Hepatocyte (in vitro differentiated cells): ENCODE measurements at regions not wholly inside any gene's neighbourhood (a gene's known extent, or its start where the extent isn't known, plus 50 kb on each side); places are given as distances from the start of the nearest gene placed in this dataset.
"Not testable (repeated sequence)": the region's sequence is repeated elsewhere in the genome, so short reads cannot be mapped to it uniquely, and the experiment has no call there.

ENCODE experiments used
- DNase-seq: peaks from one replicate; pipeline ENCODE4 v3.0.0-alpha.2; 2016; ENCODE audit warnings: low spot score
- H2AFZ ChIP-seq: fragments of 200-600 bp; sonication (generic); 2 replicates; pipeline ENCODE4 v1.6.0; 2016; ENCODE audit warnings: antibody characterized with exemption, mild to moderate bottlenecking
- H3K27ac ChIP-seq: fragments of 200-600 bp; sonication (generic); 2 replicates; pipeline ENCODE4 v1.5.1; 2016; ENCODE audit warnings: mild to moderate bottlenecking
- H3K27me3 ChIP-seq: fragments of 200-600 bp; sonication (generic); 2 replicates; pipeline ENCODE4 v1.6.1; 2016
- H3K36me3 ChIP-seq: fragments of 200-600 bp; sonication (generic); replicated peaks from 2 replicates; pipeline ENCODE4 v1.5.1; 2016; ENCODE audit warnings: low read depth; ENCODE audit not compliant: insufficient read depth
- H3K4me1 ChIP-seq: fragments of 200-600 bp; sonication (generic); 2 replicates; pipeline ENCODE4 v1.5.1; 2016; ENCODE audit warnings: mild to moderate bottlenecking, moderate library complexity; ENCODE audit not compliant: insufficient read depth
- H3K4me2 ChIP-seq: fragments of 200-600 bp; sonication (generic); 2 replicates; pipeline ENCODE4 v1.6.0; 2016
- H3K4me3 ChIP-seq: fragments of 200-600 bp; sonication (generic); 2 replicates; pipeline ENCODE4 v1.5.1; 2016; ENCODE audit warnings: mild to moderate bottlenecking
- H3K79me2 ChIP-seq: fragments of 200-600 bp; sonication (generic); 2 replicates; pipeline ENCODE4 v1.6.0; 2017; ENCODE audit warnings: mild to moderate bottlenecking
- H3K9me2 ChIP-seq: fragments of 200-600 bp; sonication (generic); replicated peaks from 2 replicates; pipeline ENCODE4 v1.6.0; 2017; ENCODE audit warnings: mild to moderate bottlenecking; ENCODE audit not compliant: insufficient read depth
- H3K9me3 ChIP-seq: fragments of 200-600 bp; sonication (generic); 2 replicates; pipeline ENCODE4 v1.5.1; 2016; ENCODE audit warnings: low read depth, mild to moderate bottlenecking
- H4K20me1 ChIP-seq: fragments of 200-600 bp; sonication (generic); 2 replicates; pipeline ENCODE4 v1.6.0; 2016; ENCODE audit warnings: mild to moderate bottlenecking; ENCODE audit not compliant: insufficient read depth, poor library complexity, severe bottlenecking
- EZH2 ChIP-seq: fragments of 200-600 bp; sonication (generic); IDR thresholded peaks from 2 replicates; pipeline ENCODE4 v1.6.1; 2016; ENCODE audit warnings: antibody characterized with exemption, mild to moderate bottlenecking, borderline replicate concordance
- EZH2phosphoT487 ChIP-seq: fragments of 200-600 bp; sonication (generic); IDR thresholded peaks from one replicate; pipeline ENCODE4 v1.6.1; 2018; ENCODE audit warnings: antibody characterized with exemption, mild to moderate bottlenecking, low read depth, moderate library complexity; ENCODE audit not compliant: unreplicated experiment, severe bottlenecking
- WGBS: methylation state at CpG from one replicate; pipeline ENCODE4 v1.1.6; 2016; ENCODE audit warnings: low lambda C conversion rate; ENCODE audit errors: missing lambda C conversion rate; 5-methylcytosine and 5-hydroxymethylcytosine counted together
- TF ChIP-seq, protein P1 (sequence below): fragments of 200-600 bp; sonication (generic); IDR thresholded peaks from 2 replicates; pipeline ENCODE4 v1.5.1; 2016; ENCODE audit warnings: antibody characterized with exemption, mild to moderate bottlenecking; ENCODE audit not compliant: poor library complexity

DNA sequence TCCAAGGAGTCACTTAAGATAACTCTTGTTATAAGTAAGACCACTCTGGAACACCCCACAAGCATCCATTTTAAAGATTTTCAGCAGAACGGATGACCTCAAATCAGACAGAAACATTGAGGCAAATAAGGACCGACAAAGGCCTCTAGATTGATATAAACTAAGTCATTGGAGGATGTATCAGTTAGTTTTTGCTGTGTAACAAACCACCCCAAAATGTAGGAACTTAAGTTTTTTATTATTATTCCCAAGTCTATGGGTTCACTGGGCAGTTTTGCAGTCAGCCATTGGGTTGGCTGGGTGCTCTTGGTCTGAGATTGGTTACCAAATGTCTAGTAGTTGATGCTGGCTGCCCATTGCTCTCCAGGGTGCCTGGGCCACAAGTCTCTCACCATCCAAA, 311.8 kb downstream of the SIPA1L2 start:
- no peaks in the 10 kb centered on the region for H3K36me3 ChIP-seq
- WGBS, result 97% methylated on average over 2 of the region's 2 CpGs
- H3K9me2 ChIP-seq, result no peaks in the 10 kb centered on the region
- H3K27ac ChIP-seq, result no peak overlapping the region
- H3K4me1 ChIP-seq, result peaks cover 33% of the 10 kb centered on the region
- H3K27me3 ChIP-seq, result no peaks in the 10 kb centered on the region
- H3K9me3 ChIP-seq, result no peaks in the 10 kb centered on the region
- TF ChIP-seq, protein P1, sequence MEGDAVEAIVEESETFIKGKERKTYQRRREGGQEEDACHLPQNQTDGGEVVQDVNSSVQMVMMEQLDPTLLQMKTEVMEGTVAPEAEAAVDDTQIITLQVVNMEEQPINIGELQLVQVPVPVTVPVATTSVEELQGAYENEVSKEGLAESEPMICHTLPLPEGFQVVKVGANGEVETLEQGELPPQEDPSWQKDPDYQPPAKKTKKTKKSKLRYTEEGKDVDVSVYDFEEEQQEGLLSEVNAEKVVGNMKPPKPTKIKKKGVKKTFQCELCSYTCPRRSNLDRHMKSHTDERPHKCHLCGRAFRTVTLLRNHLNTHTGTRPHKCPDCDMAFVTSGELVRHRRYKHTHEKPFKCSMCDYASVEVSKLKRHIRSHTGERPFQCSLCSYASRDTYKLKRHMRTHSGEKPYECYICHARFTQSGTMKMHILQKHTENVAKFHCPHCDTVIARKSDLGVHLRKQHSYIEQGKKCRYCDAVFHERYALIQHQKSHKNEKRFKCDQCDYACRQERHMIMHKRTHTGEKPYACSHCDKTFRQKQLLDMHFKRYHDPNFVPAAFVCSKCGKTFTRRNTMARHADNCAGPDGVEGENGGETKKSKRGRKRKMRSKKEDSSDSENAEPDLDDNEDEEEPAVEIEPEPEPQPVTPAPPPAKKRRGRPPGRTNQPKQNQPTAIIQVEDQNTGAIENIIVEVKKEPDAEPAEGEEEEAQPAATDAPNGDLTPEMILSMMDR, result no peak
- no peak for TF ChIP-seq EZH2
- no peak for TF ChIP-seq EZH2phosphoT487
- no peak overlapping the region for H3K4me2 ChIP-seq
- no peaks in the 10 kb centered on the region for H4K20me1 ChIP-seq
- no peaks in the 10 kb centered on the region for H3K79me2 ChIP-seq
- no peak for DNase-seq
- no peak overlapping the region for H2AFZ ChIP-seq
- H3K4me3 ChIP-seq, result no peak overlapping the region

DNA sequence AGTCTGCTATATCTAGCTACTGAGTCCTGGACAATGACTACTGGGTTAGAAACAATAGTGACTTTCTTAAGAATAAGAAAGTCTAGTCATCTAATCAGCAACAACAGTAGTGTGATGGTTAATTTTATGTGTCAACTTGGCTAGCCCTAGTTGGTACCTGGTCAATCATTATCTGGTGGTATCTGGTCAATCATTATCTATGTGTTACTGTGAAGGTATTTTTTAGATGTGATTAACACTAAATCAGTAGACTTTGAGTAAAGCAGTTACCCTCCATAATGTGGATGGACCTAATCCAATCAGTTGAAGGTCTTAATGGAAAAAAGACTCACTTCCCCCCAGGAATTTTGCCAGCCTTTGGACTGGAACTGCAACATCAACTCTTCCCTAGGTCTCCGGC, 312.6 kb downstream of the SIPA1L2 start:
- H3K9me3 ChIP-seq, result no peaks in the 10 kb centered on the region
- H3K36me3 ChIP-seq, result no peaks in the 10 kb centered on the region
- no peak for DNase-seq
- H4K20me1 ChIP-seq, result no peaks in the 10 kb centered on the region
- H3K27ac ChIP-seq, result no peak overlapping the region
- H3K27me3 ChIP-seq, result no peaks in the 10 kb centered on the region
- no peaks in the 10 kb centered on the region for H3K79me2 ChIP-seq
- TF ChIP-seq EZH2, result no peak
- H2AFZ ChIP-seq, result no peak overlapping the region
- H3K9me2 ChIP-seq, result no peaks in the 10 kb centered on the region
- 81% methylated on average over 1 of the region's 1 CpG for WGBS
- no peak overlapping the region for H3K4me2 ChIP-seq
- H3K4me1 ChIP-seq, result peaks cover 33% of the 10 kb centered on the region
- no peak overlapping the region for H3K4me3 ChIP-seq

DNA sequence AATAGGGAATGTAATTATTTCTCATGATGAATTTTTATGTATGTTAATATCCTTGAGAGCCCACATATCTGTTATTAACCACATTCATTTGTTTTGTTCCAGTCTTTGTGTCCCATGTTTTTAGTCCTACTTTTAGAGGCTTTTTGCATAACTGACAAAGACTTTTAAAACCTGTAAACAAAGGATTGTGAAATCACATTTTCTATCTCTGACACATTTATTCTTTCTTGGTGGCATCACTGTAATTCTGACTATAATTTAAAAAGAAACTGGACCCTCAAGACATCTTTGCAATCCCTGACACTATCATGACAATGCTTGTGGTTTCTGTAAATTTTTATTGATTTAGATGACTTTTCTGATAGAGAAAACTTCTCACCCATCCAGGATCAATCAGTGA, 313.1 kb downstream of the SIPA1L2 start:
- no peak for DNase-seq
- H3K27me3 ChIP-seq, result no peaks in the 10 kb centered on the region
- H3K4me2 ChIP-seq, result no peak overlapping the region
- no peaks in the 10 kb centered on the region for H4K20me1 ChIP-seq
- TF ChIP-seq EZH2 (no peak), EZH2phosphoT487 (no peak)
- TF ChIP-seq, protein P1, result no peak
- H3K79me2 ChIP-seq, result no peaks in the 10 kb centered on the region
- peaks cover 30% of the 10 kb centered on the region for H3K4me1 ChIP-seq
- H3K9me2 ChIP-seq, result no peaks in the 10 kb centered on the region
- no peaks in the 10 kb centered on the region for H3K36me3 ChIP-seq
- no peak overlapping the region for H2AFZ ChIP-seq
- H3K9me3 ChIP-seq, result no peaks in the 10 kb centered on the region
- no peak overlapping the region for H3K4me3 ChIP-seq
- no peak overlapping the region for H3K27ac ChIP-seq

DNA sequence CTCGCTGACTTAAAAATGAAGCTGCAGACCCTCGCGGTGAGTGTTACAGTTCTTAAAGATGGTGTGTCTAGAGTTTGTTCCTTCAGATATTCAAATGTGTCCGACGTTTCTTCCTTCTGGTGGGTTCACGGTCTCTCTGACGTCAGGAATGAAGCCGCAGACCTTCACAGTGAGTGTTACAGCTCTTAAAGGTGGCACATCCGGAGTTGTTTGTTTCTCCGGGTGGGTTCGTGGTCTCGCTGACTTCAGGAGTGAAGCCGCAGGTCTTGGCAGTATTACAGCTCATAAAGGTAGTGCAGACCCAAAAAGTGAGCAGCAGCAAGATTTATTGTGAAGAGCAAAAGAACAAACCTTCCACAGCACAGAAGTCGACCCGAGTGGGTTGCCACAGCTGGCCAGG, 316.1 kb downstream of the SIPA1L2 start:
- H4K20me1 ChIP-seq, H3K27me3 ChIP-seq, H3K9me2 ChIP-seq, H3K27ac ChIP-seq, H3K4me3 ChIP-seq, H3K9me3 ChIP-seq, H3K79me2 ChIP-seq, H3K4me2 ChIP-seq, H3K4me1 ChIP-seq, H3K36me3 ChIP-seq, DNase-seq, H2AFZ ChIP-seq: not testable (repeated sequence)
- 98% methylated on average over 15 of the region's 15 CpGs for WGBS

DNA sequence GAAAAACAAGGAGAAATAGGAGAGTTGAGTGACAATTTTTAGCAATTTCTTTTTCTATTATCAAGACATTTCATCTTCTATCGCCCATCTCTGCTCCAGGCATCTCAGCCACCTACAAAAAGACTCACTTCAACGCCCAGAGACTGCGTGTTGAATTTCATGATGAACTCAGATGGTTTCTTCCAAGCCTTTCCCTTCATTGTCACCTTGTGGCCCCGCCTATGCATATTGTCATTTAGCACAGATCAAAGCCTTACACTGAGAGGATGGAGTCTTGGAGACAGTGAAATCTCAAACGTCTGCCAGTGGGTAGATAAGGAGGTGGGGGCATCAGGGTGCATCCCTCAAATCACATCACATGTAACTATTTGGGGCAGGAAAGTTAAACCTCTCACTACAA, 319.4 kb downstream of the SIPA1L2 start:
- no peak overlapping the region for H3K4me3 ChIP-seq

More for the DNA sequence above, 319.4 kb downstream of the SIPA1L2 start:
- no peaks in the 10 kb centered on the region for H4K20me1 ChIP-seq
- H3K27me3 ChIP-seq, result no peaks in the 10 kb centered on the region
- TF ChIP-seq EZH2phosphoT487, result no peak
- TF ChIP-seq, protein P1, result no peak
- TF ChIP-seq EZH2, result no peak
- no peaks in the 10 kb centered on the region for H3K9me2 ChIP-seq
- DNase-seq, result no peak
- no peaks in the 10 kb centered on the region for H3K36me3 ChIP-seq
- H3K79me2 ChIP-seq, result no peaks in the 10 kb centered on the region
- peaks cover 8% of the 10 kb centered on the region for H3K4me1 ChIP-seq
- no peaks in the 10 kb centered on the region for H3K9me3 ChIP-seq
- 76% methylated on average over 5 of the region's 5 CpGs for WGBS
- H3K27ac ChIP-seq, result no peak overlapping the region
- no peak overlapping the region for H3K4me2 ChIP-seq
- H2AFZ ChIP-seq, result no peak overlapping the region
